ENCODE measurements at regions not wholly inside any gene's neighbourhood (a gene's known extent, or its start where the extent isn't known, plus 50 kb on each side); places are given as distances from the start of the nearest gene placed in this dataset.

DNA sequence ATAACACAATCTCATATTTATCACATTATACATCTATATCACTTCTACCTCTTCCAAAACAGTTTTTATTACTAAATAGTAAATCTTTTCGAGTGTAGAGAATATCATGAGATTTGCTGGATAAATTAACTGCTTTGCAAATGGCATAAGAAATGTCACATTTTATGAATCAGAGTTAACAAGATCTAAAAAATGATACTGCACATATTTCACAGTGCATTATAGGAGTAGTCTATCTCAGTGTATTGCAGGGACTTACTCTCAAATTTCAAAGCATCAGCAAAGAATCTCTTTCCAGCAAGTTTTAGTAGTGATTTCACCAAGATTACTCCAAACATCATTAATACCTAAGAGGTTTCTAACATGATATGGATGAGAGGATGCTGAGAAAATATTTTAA lies 687.1 kb upstream of the SLITRK1 start:
- Mint-ChIP-seq H3K36me3 (ENCODE audit: low read depth, unreplicated experiment) (no peaks in the 10 kb centered on the region), H3K27me3 (ENCODE audit: low read depth, unreplicated experiment) (no peaks in the 10 kb centered on the region), H3K9me3 (ENCODE audit: unreplicated experiment) (no peaks in the 10 kb centered on the region), H3K27ac (ENCODE audit: unreplicated experiment) (no peak overlapping the region), H3K4me3 (ENCODE audit: unreplicated experiment) (no peak overlapping the region), H3K4me1 (ENCODE audit: low read depth, unreplicated experiment) (peaks cover 2% of the 10 kb centered on the region)
- Histone ChIP-seq H3K4me3 (ENCODE audit: insufficient read depth, low read depth, low read length) (no peak overlapping the region), H3K27me3 (ENCODE audit: insufficient read depth, low read length) (no peaks in the 10 kb centered on the region), H3K9ac (ENCODE audit: low read length) (no peak overlapping the region), H3K27ac (ENCODE audit: low read depth, low read length) (no peak overlapping the region), H4K20me1 (ENCODE audit: insufficient read depth, low read length) (no peaks in the 10 kb centered on the region), H3K36me3 (ENCODE audit: insufficient read depth, low read length) (no peaks in the 10 kb centered on the region), H3K79me2 (ENCODE audit: insufficient read depth, low read length) (no peaks in the 10 kb centered on the region), H3K9me3 (ENCODE audit: insufficient read depth, low read depth, low read length) (no peaks in the 10 kb centered on the region), H3K4me1 (ENCODE audit: insufficient read depth, low read length) (no peaks in the 10 kb centered on the region), H2AFZ (ENCODE audit: low read depth, low read length) (no peak overlapping the region), H3K4me2 (ENCODE audit: low read length) (no peak overlapping the region)
- TF ChIP-seq CTCF (IDR thresholded peaks at IDR 0.05; ENCODE audit: insufficient read depth, low read depth, low read length), result no peak
- TF ChIP-seq EZH2 (IDR thresholded peaks at IDR 0.05; ENCODE audit: insufficient read depth, low read length), result no peak
- DNase-seq (ENCODE audit: low read depth), result no peak
- no peak for FAIRE-seq

DNA sequence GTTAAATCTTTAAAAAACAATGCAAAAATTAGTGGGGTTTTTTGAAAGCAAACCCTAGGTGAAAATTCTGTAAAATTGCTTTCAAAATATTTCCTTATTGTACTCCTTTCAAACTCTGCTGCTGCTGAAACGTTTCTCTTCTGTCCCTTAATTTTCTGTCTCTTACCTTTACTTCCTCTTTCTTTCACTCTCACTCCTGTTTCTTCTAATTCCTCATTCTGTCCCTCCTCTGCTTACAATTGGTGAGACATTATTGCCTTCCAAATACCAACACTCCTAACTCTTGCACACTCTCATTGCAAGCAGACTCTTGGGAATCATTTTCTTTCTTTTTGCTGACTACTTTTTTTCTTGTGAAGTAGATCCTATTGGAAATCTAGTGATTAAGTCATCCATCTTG lies 685.6 kb upstream of the SLITRK1 start:
- no peaks in the 10 kb centered on the region for H3K4me1 ChIP-seq (ENCODE audit: insufficient read depth, low read length)
- TF ChIP-seq CTCF (IDR thresholded peaks at IDR 0.05; ENCODE audit: insufficient read depth, low read depth, low read length), result no peak
- TF ChIP-seq EZH2 (IDR thresholded peaks at IDR 0.05; ENCODE audit: insufficient read depth, low read length), result no peak
- no peaks in the 10 kb centered on the region for H3K9me3 ChIP-seq (ENCODE audit: insufficient read depth, low read depth, low read length)
- no peaks in the 10 kb centered on the region for H4K20me1 ChIP-seq (ENCODE audit: insufficient read depth, low read length)
- H3K36me3 ChIP-seq (ENCODE audit: insufficient read depth, low read length), result no peaks in the 10 kb centered on the region
- no peak for DNase-seq (ENCODE audit: low read depth)
- no peak overlapping the region for H3K9ac ChIP-seq (ENCODE audit: low read length)
- H3K79me2 ChIP-seq (ENCODE audit: insufficient read depth, low read length), result no peaks in the 10 kb centered on the region
- Mint-ChIP-seq H3K27ac (ENCODE audit: unreplicated experiment) (no peak overlapping the region), H3K9me3 (ENCODE audit: unreplicated experiment) (no peaks in the 10 kb centered on the region), H3K27me3 (ENCODE audit: low read depth, unreplicated experiment) (no peaks in the 10 kb centered on the region), H3K4me3 (ENCODE audit: unreplicated experiment) (no peak overlapping the region), H3K4me1 (ENCODE audit: low read depth, unreplicated experiment) (peaks cover 2% of the 10 kb centered on the region), H3K36me3 (ENCODE audit: low read depth, unreplicated experiment) (no peaks in the 10 kb centered on the region)
- H3K4me3 ChIP-seq (ENCODE audit: insufficient read depth, low read depth, low read length), result no peak overlapping the region
- H2AFZ ChIP-seq (ENCODE audit: low read depth, low read length), result no peak overlapping the region
- no peaks in the 10 kb centered on the region for H3K27me3 ChIP-seq (ENCODE audit: insufficient read depth, low read length)
- no peak overlapping the region for H3K4me2 ChIP-seq (ENCODE audit: low read length)
- no peak overlapping the region for H3K27ac ChIP-seq (ENCODE audit: low read depth, low read length)
- no peak for FAIRE-seq

DNA sequence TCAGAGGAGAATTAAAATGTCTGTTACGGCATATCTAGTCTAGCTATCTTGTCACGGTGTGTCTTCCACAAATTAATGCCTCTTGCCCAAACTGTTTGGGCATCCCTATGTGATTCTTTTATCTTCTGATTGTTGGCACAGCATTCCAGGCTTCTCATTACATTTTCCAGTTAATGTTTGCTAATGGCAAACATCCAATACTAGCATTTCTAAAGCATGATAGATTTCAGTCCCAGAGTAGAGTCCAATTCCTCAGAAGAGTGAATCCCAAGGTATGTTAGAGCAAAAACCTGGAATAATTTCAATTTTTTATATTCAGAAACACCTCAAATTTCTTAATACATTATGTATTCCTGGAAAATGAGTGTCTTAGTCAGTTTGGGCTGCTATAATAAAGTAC lies 684.5 kb upstream of the SLITRK1 start:
- Mint-ChIP-seq H3K27me3 (ENCODE audit: low read depth, unreplicated experiment) (no peaks in the 10 kb centered on the region), H3K27ac (ENCODE audit: unreplicated experiment) (no peak overlapping the region), H3K36me3 (ENCODE audit: low read depth, unreplicated experiment) (no peaks in the 10 kb centered on the region), H3K4me3 (ENCODE audit: unreplicated experiment) (no peak overlapping the region), H3K4me1 (ENCODE audit: low read depth, unreplicated experiment) (peaks cover 2% of the 10 kb centered on the region), H3K9me3 (ENCODE audit: unreplicated experiment) (no peaks in the 10 kb centered on the region)
- Histone ChIP-seq H3K4me2 (ENCODE audit: low read length) (no peak overlapping the region), H3K9me3 (ENCODE audit: insufficient read depth, low read depth, low read length) (no peaks in the 10 kb centered on the region), H3K79me2 (ENCODE audit: insufficient read depth, low read length) (no peaks in the 10 kb centered on the region), H2AFZ (ENCODE audit: low read depth, low read length) (no peak overlapping the region), H3K4me1 (ENCODE audit: insufficient read depth, low read length) (no peaks in the 10 kb centered on the region), H3K36me3 (ENCODE audit: insufficient read depth, low read length) (no peaks in the 10 kb centered on the region), H3K27ac (ENCODE audit: low read depth, low read length) (no peak overlapping the region), H3K9ac (ENCODE audit: low read length) (no peak overlapping the region), H4K20me1 (ENCODE audit: insufficient read depth, low read length) (no peaks in the 10 kb centered on the region), H3K4me3 (ENCODE audit: insufficient read depth, low read depth, low read length) (no peak overlapping the region), H3K27me3 (ENCODE audit: insufficient read depth, low read length) (no peaks in the 10 kb centered on the region)
- TF ChIP-seq CTCF (IDR thresholded peaks at IDR 0.05; ENCODE audit: insufficient read depth, low read depth, low read length), result no peak
- no peak for TF ChIP-seq EZH2 (IDR thresholded peaks at IDR 0.05; ENCODE audit: insufficient read depth, low read length)
- no peak for DNase-seq (ENCODE audit: low read depth)
- FAIRE-seq, result no peak

All from astrocyte (in vitro differentiated cells and primary cell).